GM19455 (cell line): ENCODE measurements at regions not wholly inside any gene's neighbourhood (a gene's known extent, or its start where the extent isn't known, plus 50 kb on each side); places are given as distances from the start of the nearest gene placed in this dataset.
A peak's percentile ranks its signal among the peaks of the same experiment; 100 is the strongest.
"Not testable (repeated sequence)": the region's sequence is repeated elsewhere in the genome, so short reads cannot be mapped to it uniquely, and the experiment has no call there.

Experiments used
- ATAC-seq: cut with Tn5 transposase; IDR thresholded peaks from one replicate; pipeline ENCODE4 v1.9.1; 2021; ENCODE audit not compliant: unreplicated experiment

- no peak for ATAC-seq
Measured at GRCh38 chr6:8651998-8652397, 216.7 kb upstream of the SLC35B3 start.

GRCh38 chr6:8645212-8645611 is 209.9 kb upstream of the SLC35B3 start:
- no peak for ATAC-seq

- no peak for ATAC-seq
Measured at GRCh38 chr6:8644306-8644705, 209.0 kb upstream of the SLC35B3 start.

- ATAC-seq: no peak
Measured at GRCh38 chr6:8642854-8643253, 207.5 kb upstream of the SLC35B3 start.

- ATAC-seq: no peak
Measured at GRCh38 chr6:8642131-8642530, 206.8 kb upstream of the SLC35B3 start.

GRCh38 chr6:8639928-8640649 is 204.7 kb upstream of the SLC35B3 start:
- no peak for ATAC-seq

- ATAC-seq: no peak
Measured at GRCh38 chr6:8637896-8638597, 202.7 kb upstream of the SLC35B3 start.

- no peak for ATAC-seq
Measured at GRCh38 chr6:8633762-8634161, 198.4 kb upstream of the SLC35B3 start.

GRCh38 chr6:8628736-8629135 is 193.4 kb upstream of the SLC35B3 start:
- ATAC-seq: no peak

- ATAC-seq: no peak
Measured at GRCh38 chr6:8628063-8628462, 192.7 kb upstream of the SLC35B3 start.

GRCh38 chr6:8627085-8627861 is 191.9 kb upstream of the SLC35B3 start:
- ATAC-seq: peak; percentile 59

GRCh38 chr6:8624665-8625064 is 189.3 kb upstream of the SLC35B3 start:
- no peak for ATAC-seq

- ATAC-seq: no peak
Measured at GRCh38 chr6:8623441-8623840, 188.1 kb upstream of the SLC35B3 start.

- ATAC-seq: no peak
Measured at GRCh38 chr6:8619853-8620252, 184.5 kb upstream of the SLC35B3 start.

GRCh38 chr6:8619408-8619807 is 184.1 kb upstream of the SLC35B3 start:
- ATAC-seq: not testable (repeated sequence)

- ATAC-seq: no peak
Measured at GRCh38 chr6:8608737-8609136, 173.4 kb upstream of the SLC35B3 start.

- no peak for ATAC-seq
Measured at GRCh38 chr6:8589941-8590729, 154.8 kb upstream of the SLC35B3 start.

- ATAC-seq: no peak
Measured at GRCh38 chr6:8588176-8588575, 152.8 kb upstream of the SLC35B3 start.

GRCh38 chr6:8583291-8583690 is 147.9 kb upstream of the SLC35B3 start:
- no peak for ATAC-seq

GRCh38 chr6:8579372-8579771 is 144.0 kb upstream of the SLC35B3 start:
- no peak for ATAC-seq

- ATAC-seq: no peak
Measured at GRCh38 chr6:8578006-8578405, 142.7 kb upstream of the SLC35B3 start.
